ENCODE measurements at regions not wholly inside any gene's neighbourhood (a gene's known extent, or its start where the extent isn't known, plus 50 kb on each side); places are given as distances from the start of the nearest gene placed in this dataset.

DNA sequence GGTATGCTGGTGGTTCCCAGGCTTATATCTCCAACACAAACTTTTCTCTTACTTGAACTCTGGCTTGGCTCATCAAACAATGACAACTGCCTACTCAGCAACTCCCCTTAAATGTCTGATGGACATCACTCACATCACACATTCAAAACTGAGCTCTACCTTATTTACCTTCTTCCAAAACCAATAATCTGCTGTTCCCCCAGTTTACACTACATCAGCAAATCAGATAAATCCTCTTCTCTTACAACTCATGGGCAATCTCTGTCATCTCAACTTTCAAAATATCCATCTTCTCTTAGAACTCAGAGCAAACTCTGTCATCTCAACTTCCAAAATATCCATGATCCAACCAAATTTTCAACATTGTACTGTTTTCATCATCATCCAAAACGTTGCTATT lies 2347.9 kb upstream of the ACO1 start:
- CTCF ChIA-PET = no interaction called here

DNA sequence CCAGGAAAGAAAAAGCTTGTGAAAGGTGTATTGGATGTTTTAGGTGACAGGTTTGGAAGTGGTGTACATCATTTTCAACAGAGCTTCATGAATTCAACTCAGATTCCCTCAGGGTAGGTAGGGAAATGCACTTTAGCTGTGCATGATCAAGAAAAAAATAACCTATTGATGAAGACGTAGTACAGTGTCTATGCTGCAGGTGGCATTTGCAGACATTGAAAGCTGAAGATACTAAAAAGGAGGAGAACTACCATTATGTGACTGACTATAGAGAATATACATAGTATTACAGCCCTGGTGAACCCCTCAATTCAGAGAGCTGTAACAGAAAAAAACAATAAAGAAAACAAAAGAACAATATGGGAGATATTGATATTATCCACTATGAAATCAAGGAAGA lies 2344.7 kb upstream of the ACO1 start:
- Histone ChIP-seq H3K36me3 (ENCODE audit: low read depth) (no peaks in the 10 kb centered on the region), H3K9me2 (ENCODE audit: insufficient read depth) (no peaks in the 10 kb centered on the region), H2AFZ (no peak overlapping the region), H3K27me3 (ENCODE audit: insufficient read depth, low read depth) (no peaks in the 10 kb centered on the region), H3K9me3 (ENCODE audit: insufficient read depth, low read depth) (no peaks in the 10 kb centered on the region), H4K20me1 (ENCODE audit: insufficient read depth) (no peaks in the 10 kb centered on the region), H3K79me2 (ENCODE audit: low read depth) (no peaks in the 10 kb centered on the region), H3F3A (ENCODE audit: insufficient read depth, low read depth) (no peaks in the 10 kb centered on the region), H3K4me1 (replicated peaks; ENCODE audit: insufficient read depth) (no peaks in the 10 kb centered on the region), H3K4me3 (no peak overlapping the region), H3K27ac (no peak overlapping the region), H3K4me2 (no peak overlapping the region)
- ChIA-PET POLR2A (ENCODE audit: unreplicated experiment) (interaction anchor here (0.7 kb wide), 1 partner anchor 93 kb away, joined by 4 read pairs; no protein-coding TSS in a partner anchor), CTCF (no interaction called here)
- TF ChIP-seq EZH2 (IDR thresholded peaks at IDR 0.05; ENCODE audit: low read depth) = no peak
- TF ChIP-seq, protein P1, sequence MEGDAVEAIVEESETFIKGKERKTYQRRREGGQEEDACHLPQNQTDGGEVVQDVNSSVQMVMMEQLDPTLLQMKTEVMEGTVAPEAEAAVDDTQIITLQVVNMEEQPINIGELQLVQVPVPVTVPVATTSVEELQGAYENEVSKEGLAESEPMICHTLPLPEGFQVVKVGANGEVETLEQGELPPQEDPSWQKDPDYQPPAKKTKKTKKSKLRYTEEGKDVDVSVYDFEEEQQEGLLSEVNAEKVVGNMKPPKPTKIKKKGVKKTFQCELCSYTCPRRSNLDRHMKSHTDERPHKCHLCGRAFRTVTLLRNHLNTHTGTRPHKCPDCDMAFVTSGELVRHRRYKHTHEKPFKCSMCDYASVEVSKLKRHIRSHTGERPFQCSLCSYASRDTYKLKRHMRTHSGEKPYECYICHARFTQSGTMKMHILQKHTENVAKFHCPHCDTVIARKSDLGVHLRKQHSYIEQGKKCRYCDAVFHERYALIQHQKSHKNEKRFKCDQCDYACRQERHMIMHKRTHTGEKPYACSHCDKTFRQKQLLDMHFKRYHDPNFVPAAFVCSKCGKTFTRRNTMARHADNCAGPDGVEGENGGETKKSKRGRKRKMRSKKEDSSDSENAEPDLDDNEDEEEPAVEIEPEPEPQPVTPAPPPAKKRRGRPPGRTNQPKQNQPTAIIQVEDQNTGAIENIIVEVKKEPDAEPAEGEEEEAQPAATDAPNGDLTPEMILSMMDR (conservative IDR thresholded peaks at IDR 0.05) = no peak; the same call in 1 of the 2 replicates
- intact Hi-C loops (cut with micrococcal nuclease; ENCODE audit: unreplicated experiment) = no loop called here
- no TSS peak for BruUV-seq (replicated peaks)
- no peak for DNase-seq

More for the DNA sequence above, 2347.9 kb upstream of the ACO1 start:
- H3K4me2 ChIP-seq = no peak overlapping the region
- H3K36me3 ChIP-seq (ENCODE audit: low read depth) = no peaks in the 10 kb centered on the region
- no peaks in the 10 kb centered on the region for H3K27me3 ChIP-seq (ENCODE audit: insufficient read depth, low read depth)
- H3K27ac ChIP-seq = no peak overlapping the region
- no peaks in the 10 kb centered on the region for H3K79me2 ChIP-seq (ENCODE audit: low read depth)
- H4K20me1 ChIP-seq (ENCODE audit: insufficient read depth) = no peaks in the 10 kb centered on the region
- intact Hi-C loops (cut with micrococcal nuclease; ENCODE audit: unreplicated experiment) = no loop called here
- no peaks in the 10 kb centered on the region for H3F3A ChIP-seq (ENCODE audit: insufficient read depth, low read depth)
- POLR2A ChIA-PET (ENCODE audit: unreplicated experiment) = interaction anchor here (0.7 kb wide), 1 partner anchor 877 kb away, joined by 8 read pairs; no protein-coding TSS in a partner anchor
- H3K4me1 ChIP-seq (replicated peaks; ENCODE audit: insufficient read depth) = no peaks in the 10 kb centered on the region
- H3K9me2 ChIP-seq (ENCODE audit: insufficient read depth) = no peaks in the 10 kb centered on the region
- no peak for DNase-seq
- no peaks in the 10 kb centered on the region for H3K9me3 ChIP-seq (ENCODE audit: insufficient read depth, low read depth)
- no TSS peak for BruUV-seq (replicated peaks)
- TF ChIP-seq, protein P1 (conservative IDR thresholded peaks at IDR 0.05) = no peak
- TF ChIP-seq EZH2 (IDR thresholded peaks at IDR 0.05; ENCODE audit: low read depth) = no peak
- H3K4me3 ChIP-seq = no peak overlapping the region
- H2AFZ ChIP-seq = no peak overlapping the region

DNA sequence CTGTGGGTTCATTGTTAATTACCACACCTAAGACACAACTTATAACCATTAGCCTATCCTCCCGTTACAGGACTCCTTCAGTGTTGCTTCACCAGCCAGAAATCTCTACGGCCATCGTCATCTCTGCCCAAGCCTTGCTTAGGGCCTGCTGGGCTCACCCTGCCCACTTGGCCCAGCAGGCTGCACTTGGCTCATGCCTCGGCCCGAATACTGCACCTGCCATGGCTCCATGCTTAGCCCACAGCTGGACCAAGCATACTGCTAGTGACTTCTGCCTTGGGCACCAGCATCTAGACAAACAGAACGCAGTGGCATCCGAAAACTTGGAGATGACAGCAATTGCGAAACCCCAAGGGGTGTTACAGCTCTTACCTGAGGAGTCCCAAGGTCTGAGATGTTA lies 2336.0 kb upstream of the ACO1 start:
- Histone ChIP-seq H2AFZ (no peak overlapping the region), H3K27ac (no peak overlapping the region), H3K36me3 (ENCODE audit: low read depth) (no peaks in the 10 kb centered on the region), H3K9me3 (ENCODE audit: insufficient read depth, low read depth) (no peaks in the 10 kb centered on the region), H3K4me3 (no peak overlapping the region), H3K4me2 (no peak overlapping the region), H3F3A (ENCODE audit: insufficient read depth, low read depth) (no peaks in the 10 kb centered on the region), H3K9me2 (ENCODE audit: insufficient read depth) (no peaks in the 10 kb centered on the region), H3K4me1 (replicated peaks; ENCODE audit: insufficient read depth) (no peaks in the 10 kb centered on the region), H3K27me3 (ENCODE audit: insufficient read depth, low read depth) (no peaks in the 10 kb centered on the region), H4K20me1 (ENCODE audit: insufficient read depth) (no peaks in the 10 kb centered on the region), H3K79me2 (ENCODE audit: low read depth) (no peaks in the 10 kb centered on the region)
- intact Hi-C loops (cut with micrococcal nuclease; ENCODE audit: unreplicated experiment) = no loop called here
- ChIA-PET CTCF (no interaction called here), POLR2A (ENCODE audit: unreplicated experiment) (no interaction called here)
- no peak for TF ChIP-seq EZH2 (IDR thresholded peaks at IDR 0.05; ENCODE audit: low read depth)
- TF ChIP-seq, protein P1 (conservative IDR thresholded peaks at IDR 0.05) = no peak
- DNase-seq = no peak
- BruUV-seq (replicated peaks) = no TSS peak

Data from PC-9 (cell line).